ENCODE measurements at regions not wholly inside any gene's neighbourhood (a gene's known extent, or its start where the extent isn't known, plus 50 kb on each side); places are given as distances from the start of the nearest gene placed in this dataset.
"Not testable (repeated sequence)": the region's sequence is repeated elsewhere in the genome, so short reads cannot be mapped to it uniquely, and the experiment has no call there.

DNA sequence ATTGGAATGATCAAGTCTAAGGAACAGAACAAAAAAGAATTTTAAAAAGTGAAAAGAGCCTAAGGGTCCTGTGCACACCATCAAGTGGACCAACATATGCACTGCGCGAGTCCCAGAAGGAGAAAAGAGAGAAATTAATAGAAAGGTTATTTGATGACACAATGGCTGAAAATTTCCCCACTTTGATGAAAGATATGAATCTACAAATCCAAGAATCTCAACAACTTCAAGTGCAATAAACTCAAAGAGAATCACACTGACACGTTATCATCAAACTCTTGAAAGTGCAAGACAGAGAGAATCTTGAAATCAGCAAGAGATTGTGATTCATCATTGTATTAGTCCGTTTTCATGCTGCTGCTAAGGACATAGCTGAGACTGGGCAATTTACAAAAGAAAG, 230.8 kb downstream of the ADAMTS15 start:
- no peak for DNase-seq

DNA sequence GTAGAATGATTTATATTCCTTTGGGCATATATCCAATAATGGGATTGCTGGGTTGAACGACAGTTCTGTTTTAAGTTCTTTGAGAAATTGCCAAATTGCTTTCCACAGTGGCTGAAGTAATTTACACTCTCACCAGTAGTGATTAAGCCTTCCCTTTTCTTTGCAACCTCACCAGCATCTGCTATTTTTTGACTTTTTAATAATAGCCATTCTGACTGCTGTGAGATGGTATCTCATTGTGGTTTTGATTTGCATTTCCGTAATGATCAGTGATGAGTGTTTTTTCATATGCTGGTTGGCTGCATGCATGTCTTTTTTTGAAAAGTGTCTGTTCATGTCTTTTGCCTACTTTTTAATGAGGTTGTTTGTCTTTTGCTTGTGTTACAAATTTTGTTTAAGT, 233.8 kb downstream of the SNX19 start:
- DNase-seq: not testable (repeated sequence)

DNA sequence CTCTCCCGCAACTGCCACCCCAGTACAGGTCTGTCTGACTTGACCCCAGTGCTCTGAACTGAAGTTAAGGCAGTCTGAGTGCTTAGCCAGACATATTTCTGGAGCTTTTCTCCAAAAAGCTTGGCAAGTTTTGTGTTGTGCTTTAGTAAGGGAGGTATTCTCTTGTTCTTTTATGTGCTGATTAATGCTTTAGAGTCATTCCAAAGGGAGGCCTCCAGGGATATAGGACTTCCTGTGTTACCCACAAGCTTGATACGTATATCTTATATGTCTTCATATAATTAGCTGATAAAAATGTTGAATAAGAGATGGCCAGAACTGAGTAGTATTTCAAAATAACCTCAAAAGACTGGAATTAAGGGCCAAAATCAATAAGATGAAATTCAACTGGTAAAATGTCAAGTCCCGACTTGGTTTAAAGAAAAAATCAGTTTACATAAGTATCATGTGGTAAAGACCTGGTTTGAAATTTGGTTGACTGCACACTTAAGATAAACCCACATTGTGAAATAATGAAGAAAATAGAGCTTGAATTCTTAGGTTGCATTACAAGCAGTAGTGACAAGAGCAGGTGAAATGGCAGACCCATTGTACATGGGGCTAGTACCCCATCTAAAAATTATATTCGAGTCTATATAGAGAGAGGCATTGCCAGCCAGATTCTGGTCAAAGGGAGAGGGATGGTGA, 226.9 kb downstream of the SNX19 start:
- no peak for DNase-seq

DNA sequence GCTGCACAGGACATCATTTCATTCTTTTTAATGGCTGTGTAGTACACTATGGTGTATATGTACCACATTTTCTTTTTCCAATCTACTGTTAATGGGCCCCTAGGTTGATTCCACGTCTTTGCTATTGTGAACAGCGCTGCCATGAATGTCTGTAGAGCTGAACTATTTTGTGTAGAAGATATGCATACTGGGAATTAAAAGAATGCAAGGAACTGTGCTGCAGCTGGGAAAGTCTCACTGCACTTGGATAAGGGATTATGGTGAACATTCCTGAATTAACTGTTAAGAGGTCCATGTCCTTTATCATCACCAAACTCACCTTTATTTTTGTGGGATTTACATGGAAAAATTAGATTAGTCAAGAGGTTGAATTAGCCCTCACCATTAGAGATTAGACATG, 224.7 kb downstream of the SNX19 start:
- no peak for DNase-seq

DNA sequence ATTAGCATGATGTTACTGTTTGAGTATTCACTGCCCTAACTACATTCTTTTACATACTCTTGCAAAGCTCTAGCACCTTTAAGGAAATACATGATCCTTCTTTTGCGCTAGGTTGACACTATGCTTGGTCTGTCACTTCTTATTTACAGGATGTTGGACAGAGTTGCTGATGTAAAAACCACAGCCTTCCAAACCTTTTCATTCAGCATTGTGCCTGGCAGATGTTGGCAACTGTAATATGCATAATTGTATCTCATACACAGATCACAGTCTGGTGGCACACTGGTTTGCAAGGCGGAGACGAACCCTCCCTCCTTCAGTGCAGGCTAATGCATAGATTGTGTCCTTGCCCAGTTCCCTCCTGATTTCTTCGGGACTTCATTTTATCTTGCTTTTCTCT, 224.1 kb downstream of the SNX19 start:
- no peak for DNase-seq

DNA sequence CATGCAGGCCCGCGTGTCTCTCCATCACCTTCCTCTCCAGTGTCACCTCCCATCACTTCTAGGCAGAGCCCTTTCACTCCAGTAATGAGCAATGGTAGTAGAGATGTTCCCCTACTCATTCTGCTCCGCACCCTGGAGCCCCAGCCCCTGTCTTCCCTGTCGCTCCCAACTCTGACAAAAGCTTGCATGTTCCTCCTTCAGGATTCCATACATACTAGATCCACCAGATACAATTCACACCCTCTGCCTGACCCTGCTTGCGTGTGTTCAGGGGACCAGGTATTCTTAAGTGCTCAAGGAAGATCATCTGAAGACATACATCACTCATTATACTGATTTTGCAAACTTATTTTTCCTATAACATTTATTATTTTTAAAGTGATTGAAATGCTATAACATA, 222.7 kb downstream of the SNX19 start:
- DNase-seq: no peak

DNA sequence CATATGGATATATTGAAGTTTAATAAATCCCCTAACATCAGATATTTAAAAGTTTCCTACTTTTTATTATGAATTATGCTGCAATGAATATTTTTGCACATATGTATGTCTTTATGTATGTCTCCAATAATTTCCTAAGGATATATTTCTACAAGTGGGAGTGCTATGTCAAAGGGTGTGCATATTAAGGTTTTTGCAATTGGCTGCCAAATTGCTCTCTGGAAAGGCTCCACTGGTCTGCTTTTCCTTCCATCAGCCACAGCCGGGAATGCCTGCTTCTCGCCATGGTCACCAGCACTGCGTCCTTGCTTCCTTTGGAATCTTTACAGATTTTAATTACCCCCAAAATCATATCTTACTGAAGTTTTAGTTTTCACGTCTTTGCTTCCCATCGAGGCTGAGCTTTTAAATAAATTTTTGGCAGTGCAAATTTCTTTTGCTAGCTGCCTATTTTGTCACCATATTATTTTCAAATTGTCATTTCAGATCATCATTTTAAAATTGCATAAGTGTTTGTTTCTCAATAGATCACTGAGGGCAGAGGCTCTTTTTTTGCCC, 221.7 kb downstream of the SNX19 start:
- no peak for DNase-seq

DNA sequence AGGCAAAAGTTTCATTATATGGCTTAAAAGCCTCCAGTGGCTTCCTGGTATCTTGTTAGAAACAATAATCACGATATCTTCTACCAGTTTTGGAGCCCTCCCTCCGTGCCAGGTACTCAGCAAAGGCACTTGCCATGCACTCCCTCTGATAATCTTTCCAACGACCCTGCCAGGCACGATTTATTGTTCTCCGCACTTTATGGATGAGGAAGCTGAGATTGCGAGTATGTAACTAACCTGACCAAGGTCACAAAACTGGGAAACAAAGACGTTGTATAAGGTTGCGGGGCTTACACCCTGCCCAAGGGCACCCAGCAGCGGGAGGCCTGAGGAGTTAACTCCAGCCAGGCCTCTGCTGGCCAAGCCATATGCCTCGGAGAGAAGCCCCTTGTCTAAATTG, 218.1 kb downstream of the SNX19 start:
- no peak for DNase-seq

DNA sequence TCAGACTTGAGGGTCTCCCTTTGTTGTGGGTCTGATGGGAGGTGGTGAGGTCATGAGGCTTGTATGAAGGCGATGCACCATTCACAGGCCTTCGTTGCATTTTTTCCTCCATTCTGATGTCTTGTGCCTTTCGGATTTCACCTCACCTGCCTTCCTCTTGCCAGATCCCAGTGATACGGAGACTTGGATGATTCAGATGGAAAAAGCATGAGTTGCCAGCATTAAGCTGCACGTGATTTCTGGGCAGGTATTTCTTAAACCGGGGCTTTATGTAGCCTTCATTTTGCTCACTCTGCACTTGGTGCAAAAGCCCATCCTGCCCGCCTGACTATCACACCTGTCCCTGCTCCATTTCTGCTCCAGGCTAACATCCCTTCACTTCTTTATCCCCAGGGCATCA, 216.7 kb downstream of the SNX19 start:
- no peak for DNase-seq

DNA sequence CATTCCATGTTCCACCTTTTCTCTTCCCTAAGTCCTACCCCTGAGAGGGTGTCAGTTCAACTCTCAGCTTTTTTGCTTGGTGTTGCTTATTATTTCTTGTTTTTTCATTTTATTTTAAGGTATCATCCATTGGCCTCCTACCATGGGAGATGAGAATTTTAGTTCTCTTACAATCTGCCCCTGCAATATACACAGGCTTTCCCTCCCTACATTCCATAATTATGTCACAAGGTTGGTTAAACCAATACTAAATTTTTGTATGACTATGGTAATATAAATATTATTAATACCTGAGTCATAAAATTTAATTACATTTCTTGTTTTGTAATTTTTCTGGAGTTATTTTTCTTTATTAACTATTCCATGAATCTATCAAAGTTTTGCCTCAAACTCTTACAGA, 216.2 kb downstream of the SNX19 start:
- no peak for DNase-seq

DNA sequence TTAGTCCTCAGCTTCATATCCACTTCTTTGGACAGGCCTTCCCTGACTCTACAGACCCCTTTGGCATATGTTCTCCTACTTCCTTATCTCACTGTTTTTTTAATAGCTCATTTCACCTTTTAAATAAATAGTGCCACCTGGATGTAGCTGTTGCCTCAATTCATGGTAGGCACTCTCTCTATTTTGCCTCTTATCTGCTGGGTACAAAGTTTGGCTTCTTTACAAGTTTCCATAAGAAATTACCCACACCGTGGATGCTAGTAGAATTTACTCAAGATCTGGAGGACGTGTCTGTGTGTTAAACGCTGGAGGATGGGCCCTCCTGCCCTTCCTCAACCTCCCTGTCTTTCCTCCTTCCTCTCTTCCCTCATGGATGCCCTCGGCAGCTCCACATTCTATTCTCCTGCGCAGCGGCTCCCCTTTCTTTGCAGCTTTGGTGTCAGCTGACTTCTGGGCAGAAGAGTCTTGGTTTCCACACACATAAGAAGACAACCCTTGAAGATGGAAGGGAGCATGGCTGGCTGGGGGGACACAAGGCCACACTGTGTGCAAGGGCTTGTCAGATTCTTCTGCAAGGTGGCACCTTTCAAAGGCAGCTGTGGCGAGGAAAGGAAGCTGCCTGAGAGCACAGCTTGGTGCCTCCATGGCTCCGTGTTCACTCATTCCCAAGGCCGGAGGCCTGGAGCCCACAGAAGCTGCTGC, 212.6 kb downstream of the SNX19 start:
- DNase-seq: no peak

DNA sequence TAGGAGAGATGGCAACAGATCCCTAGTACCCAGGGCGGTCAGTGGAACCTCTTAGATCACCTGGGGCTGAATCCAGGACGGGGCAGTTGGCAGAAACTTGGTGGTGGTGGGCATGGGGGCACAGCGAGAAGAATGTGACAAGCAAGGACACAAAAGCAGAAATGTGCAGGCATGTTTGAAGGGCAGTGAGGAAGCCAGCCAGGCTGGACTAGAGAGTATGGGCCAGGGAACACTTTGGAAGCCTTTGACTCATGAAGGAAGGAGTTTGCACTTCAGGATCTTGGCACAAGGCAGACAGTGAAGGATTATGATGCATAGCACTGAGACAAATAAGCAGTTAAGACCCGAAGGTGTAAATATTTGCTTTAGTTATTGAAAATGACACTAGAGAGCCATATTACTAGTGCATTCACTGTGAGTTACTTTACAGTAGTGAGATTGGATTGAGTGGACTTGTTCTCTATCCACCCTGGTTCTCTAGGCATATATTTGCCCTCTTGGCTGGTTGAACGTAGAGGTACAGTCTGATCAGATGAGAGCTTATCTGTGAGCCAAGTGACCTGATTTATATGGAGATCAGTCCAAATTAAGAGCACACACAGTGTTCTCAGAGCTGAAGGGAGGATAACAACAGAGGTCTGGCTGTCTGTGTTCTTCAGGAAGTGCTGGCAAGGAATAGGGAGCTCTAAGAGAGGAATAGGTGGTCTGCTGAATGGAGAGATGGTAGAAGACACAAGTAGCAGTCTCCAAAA, 210.4 kb downstream of the SNX19 start:
- DNase-seq: no peak

DNA sequence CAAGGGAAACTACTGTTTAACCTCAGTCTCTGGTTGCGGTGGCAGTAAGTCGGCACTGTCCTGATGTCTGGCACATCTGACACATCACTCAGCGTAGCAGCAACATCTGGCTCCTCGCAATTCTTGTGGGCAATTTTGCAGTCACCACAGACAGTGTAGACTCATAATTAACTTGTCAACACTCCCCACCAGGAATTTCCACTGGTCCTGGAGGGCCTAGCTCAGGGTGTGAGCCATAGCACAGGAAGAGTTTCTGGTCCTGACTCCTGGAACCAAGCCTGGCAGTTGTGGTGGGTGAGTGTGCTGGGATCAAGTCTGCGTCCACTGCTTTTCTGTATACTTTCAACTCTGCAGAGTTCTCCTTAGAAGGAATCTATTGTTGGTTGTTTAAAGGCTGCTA, 209.7 kb downstream of the SNX19 start:
- DNase-seq: no peak

DNA sequence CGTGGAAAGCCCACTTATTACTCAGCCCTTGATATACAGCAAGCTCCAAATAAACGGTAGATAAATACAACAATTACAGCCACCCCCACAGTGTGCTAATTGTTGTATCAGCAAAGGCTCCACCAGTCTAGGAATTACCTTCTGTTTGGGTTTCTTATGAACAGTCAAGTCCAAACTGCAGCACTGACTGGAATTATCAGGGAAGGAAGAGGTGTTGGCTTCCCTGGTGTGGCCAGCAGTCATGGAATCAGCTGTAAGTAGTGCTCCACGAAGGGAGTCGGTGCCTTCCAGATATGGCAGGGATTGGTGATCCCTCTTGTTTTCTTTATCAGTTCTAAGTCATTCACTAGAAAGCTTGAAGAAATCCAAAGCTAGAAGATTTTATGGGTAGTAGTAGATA, 209.1 kb downstream of the SNX19 start:
- no peak for DNase-seq

DNA sequence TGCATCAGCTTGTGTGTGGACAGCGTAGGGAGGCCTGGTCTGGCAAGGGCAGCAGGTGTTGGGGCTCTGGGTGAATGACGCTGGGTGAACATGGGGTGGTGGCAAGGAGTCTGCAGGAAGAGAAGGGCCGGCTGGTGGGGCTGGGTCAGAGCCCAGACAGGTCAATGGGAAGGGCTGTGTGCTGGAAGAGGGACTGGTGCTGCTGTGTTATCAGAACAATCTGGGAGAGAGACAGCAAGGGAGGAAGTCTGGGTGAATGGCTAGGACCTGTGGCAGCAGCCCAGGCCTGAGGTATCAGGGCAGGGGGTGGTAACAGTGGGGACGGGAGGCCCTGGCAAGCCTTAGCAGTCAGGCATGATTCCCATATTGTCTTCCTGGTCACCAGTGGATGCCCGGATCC, 206.7 kb downstream of the SNX19 start:
- DNase-seq: no peak

DNA sequence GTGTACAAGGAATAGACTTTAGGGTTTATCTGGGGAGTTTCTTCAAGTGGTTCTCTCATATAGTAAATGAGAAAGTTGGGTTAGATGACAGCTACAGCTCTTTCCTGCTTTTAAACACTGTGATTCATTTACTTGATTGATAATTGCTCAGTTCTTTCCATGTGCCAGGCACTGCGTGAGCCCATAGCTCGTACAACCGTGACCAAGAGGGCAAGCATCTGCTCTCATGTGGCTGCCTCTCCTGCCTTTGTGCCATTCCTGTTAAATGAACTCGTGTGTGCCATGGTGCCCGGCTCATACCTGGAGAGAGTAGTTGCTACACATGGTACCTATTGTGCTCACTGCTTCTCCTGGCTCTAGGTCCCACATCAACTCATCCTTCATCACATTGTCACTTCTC, 206.3 kb downstream of the SNX19 start:
- DNase-seq: no peak

DNA sequence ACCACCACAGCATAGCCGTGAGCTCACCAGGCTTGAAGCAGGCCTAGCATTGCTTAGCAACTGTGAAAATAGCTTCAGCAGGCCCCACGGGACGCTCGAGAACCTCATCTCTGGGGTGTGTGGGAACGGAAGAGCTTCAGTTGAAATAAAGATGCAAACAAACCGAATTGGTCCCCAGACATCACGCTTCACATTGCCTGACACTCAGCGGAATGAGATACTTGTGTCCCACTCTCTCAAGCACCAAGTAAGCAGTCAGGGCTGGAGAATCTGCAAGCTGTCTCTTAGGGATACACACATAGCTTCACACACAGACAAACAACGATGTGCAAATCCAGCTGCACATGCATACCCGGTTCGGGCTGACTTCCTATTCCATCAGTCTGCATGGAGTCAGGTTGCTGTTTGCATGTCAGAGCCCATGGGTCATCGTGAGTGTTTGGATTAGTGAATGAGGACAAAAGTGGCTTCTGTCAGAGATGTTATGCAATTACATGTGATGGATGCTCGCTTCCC, 205.7 kb downstream of the SNX19 start:
- DNase-seq: no peak

DNA sequence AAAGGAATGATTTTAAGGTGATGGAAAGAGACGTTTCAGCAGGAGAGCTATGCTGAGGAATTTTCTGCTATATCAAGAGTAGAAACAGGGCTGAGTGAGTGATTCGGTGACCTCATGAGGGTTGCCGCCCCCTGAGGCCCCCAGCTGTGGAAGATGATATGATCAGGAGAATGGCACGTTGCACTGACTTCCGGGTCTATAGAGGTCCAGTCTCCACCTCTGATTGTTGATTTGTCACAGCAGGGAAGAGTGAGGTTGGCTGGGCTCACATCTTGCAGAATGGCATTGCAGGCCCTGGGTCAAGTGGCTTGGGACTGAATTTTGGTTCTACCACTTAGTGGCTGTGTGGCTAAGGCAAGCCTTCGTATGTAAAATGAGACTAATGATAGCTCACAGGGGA, 205.1 kb downstream of the SNX19 start:
- DNase-seq: no peak

DNA sequence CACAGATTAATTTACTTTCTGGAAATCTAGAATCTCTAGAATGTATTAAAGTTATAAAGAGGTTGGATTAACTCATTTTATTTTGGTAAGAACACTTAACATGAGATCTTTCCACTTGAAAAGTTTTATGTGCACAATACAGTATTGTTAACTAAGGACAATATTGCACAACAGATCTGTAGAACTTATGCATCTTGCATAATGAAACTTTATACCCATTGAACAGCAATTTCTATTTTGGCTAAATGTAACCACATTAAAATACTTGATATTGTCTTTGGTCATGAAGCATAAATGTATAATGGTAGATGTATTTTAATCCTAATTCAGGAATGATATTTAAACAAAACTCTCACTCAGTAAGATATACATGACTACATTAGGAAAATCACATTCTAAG, 203.8 kb downstream of the SNX19 start:
- no peak for DNase-seq

DNA sequence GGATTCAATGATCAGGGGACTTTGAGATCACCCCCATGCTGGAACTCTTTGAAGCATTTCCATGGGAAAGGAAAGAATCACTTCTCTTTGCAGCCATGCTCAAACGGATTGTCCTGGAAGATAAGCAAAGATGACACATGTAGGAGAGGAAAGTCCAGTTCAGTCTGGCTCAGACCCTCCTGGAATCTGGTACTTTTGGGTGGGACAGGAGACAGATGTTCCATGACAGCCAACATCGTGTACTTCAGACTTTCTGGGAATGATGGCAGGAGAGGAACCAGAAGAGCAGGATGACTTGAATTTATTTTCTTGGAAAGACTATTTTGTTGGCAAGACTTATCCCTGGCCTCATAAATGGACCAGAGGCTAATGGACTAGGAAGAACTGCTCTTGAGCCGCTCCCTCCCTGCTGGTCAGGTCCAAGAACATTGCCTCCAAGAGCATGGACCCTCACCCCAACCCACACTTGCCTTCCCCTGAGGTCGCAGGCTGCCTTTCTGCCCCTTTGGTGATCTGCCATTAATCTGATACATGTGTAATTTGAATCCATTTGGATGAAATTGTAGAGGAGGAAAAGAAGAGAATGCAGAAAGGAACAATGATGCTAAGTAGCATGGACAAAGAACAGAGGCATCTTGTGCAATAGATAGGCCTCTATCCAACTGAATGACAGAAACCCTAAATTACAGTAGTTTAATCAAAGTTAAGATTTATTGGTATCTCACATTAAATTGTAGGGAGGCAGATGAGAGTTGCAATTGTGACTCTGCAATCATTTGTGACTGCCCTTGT, 201.0 kb downstream of the SNX19 start:
- DNase-seq: no peak

DNA sequence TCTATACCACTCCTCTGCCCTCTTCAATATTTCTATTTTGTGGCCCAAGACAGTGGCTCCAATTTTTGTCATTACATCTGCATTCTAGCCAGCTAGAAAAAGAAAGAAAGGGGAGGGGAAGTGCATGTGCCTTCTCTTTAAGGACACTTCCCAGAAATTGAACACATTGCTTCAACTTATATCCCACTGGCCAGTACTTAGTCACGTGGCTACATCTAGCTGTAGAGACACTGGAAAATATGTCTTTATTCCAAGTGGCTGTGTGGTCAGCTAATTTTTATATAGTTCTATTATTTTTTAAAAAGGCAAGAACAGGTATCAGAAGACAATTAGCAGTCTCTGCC, 200.4 kb downstream of the SNX19 start:
- DNase-seq: no peak

DNA sequence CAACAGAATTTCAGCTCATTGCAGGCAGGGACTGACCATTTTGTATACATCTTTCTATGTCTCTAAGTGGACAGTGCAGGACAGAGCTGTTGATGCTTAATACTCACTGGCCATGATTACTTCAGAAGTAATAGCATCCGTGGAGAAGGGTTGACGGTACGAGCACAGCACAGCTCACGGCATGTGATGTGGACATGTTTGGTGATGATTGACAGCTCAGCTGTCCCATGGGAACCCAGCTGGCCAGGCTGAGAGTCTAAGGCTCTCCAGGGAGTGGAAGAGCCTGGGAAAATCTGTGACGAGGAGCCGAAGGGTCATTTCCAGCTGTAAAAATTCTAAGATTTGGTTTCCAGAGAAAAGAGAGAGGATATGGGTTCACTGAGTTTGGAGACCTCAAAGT, 198.2 kb downstream of the SNX19 start:
- DNase-seq: no peak

Data from 8988T (cell line).